Suprapubic skin (tissue), 3 donors: ENCODE measurements at regions not wholly inside any gene's neighbourhood (a gene's known extent, or its start where the extent isn't known, plus 50 kb on each side); places are given as distances from the start of the nearest gene placed in this dataset.

Source experiments
- EP300 ChIP-seq: sonication (generic); formaldehyde crosslinking; IDR thresholded peaks from one replicate; pipeline ENCODE4 v1.6.1; 2017; ENCODE audit warnings: antibody characterized with exemption
- POLR2A ChIP-seq, 2 donors: fragments of 450-650 bp; IDR thresholded peaks; one replicate each; pipeline ENCODE4 v1.6.1; 2017; ENCODE audit warnings: antibody characterized with exemption in 2 of 2, mild to moderate bottlenecking in 2 of 2, moderate library complexity in 2 of 2
- TF ChIP-seq, protein P1 (sequence below), 2 donors: fragments of 200-600 bp in 1 of 2; fragments of 450-650 bp in 1 of 2; sonication (generic) in 1 of 2; IDR thresholded peaks; one replicate each; pipeline ENCODE4 v1.5.1; 2016 to 2019; ENCODE audit warnings: antibody characterized with exemption in 2 of 2, mild to moderate bottlenecking in 1 of 2, moderate library complexity in 1 of 2

DNA sequence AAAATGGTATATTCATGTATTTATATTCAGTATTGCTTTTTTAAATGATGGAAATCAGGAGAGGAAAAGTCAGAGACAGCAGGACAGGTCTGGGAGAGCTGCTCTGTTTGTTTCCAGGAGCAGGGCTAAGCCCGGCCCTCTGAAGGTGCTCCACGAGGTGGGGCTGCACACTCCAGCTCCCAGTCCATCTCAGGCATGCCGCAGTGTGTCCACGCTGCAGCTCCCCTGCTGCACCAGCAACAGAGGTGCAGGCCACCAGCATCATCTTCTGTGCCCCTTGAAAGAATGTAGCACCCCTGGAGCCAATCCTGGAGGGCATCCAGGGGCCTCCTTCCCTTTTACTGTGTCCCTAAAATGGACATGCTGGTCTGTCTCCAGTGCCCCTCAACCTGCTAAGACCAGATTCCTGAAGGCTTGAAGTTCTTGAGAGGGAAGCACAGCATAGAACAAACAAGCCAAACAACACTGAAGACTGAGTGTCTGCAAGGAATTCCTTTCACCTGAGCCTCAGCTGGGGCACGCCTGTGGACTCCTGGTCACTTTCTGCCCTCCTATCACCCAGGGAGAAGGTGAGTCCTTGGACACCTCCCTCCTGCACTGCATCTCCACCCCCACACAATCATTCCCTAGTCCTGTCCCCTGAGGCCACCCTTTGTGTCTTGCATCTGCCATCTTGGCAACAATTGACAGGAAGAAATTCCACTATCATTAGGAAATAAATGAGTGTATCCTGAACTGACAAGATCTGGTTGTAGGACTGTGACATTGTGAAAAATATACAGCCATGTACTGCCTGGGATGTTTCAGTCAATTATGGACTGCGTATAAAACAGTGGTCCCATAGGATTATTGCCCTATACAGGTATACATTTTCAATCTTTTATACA is 100.5 kb downstream of the CXCL12 start:
- TF ChIP-seq EP300, result no peak
- TF ChIP-seq, protein P1, sequence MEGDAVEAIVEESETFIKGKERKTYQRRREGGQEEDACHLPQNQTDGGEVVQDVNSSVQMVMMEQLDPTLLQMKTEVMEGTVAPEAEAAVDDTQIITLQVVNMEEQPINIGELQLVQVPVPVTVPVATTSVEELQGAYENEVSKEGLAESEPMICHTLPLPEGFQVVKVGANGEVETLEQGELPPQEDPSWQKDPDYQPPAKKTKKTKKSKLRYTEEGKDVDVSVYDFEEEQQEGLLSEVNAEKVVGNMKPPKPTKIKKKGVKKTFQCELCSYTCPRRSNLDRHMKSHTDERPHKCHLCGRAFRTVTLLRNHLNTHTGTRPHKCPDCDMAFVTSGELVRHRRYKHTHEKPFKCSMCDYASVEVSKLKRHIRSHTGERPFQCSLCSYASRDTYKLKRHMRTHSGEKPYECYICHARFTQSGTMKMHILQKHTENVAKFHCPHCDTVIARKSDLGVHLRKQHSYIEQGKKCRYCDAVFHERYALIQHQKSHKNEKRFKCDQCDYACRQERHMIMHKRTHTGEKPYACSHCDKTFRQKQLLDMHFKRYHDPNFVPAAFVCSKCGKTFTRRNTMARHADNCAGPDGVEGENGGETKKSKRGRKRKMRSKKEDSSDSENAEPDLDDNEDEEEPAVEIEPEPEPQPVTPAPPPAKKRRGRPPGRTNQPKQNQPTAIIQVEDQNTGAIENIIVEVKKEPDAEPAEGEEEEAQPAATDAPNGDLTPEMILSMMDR (IDR thresholded peaks at IDR 0.05), result no peak
- TF ChIP-seq POLR2A (IDR thresholded peaks at IDR 0.05), result no peak
